PC-9 (cell line): ENCODE measurements at regions not wholly inside any gene's neighbourhood (a gene's known extent, or its start where the extent isn't known, plus 50 kb on each side); places are given as distances from the start of the nearest gene placed in this dataset.

Experiments
- BruUV-seq: library from RNA; stranded (reverse); fragments of 400-500 nt; replicated peaks from 2 replicates; lab custom pipeline; 2021; lab: Mats Ljungman, UMichigan
- CTCF ChIA-PET: fragments of 300-600 bp; sonication (Branson Sonifier 250); formaldehyde crosslinking; loops from one replicate; lab custom pipeline; 2022; ENCODE audit warnings: antibody characterized with exemption; lab: Charles Lee
- POLR2A ChIA-PET: fragments of 300-600 bp; sonication (Branson Sonifier 250); formaldehyde crosslinking; loops from one replicate; lab custom pipeline; 2022; ENCODE audit warnings: antibody characterized with exemption; ENCODE audit not compliant: unreplicated experiment; lab: Charles Lee
- DNase-seq, 2 experiments: peaks; one replicate each; pipeline versions ENCODE4 v3.0.0 to v3.0.0-alpha.2; 2015 to 2022; ENCODE audit warnings: mixed read lengths in 1 of 2
- H2AFZ ChIP-seq: fragments of 200-600 bp; sonication (generic); 2 replicates; pipeline ENCODE4 v1.8.1; 2017; ENCODE audit warnings: antibody characterized with exemption
- H3F3A ChIP-seq: fragments of 200-600 bp; sonication (generic); 2 replicates; pipeline ENCODE4 v1.8.1; 2017; ENCODE audit warnings: antibody characterized with exemption, mild to moderate bottlenecking, low read depth; ENCODE audit not compliant: insufficient read depth
- H3K27ac ChIP-seq: fragments of 200-600 bp; sonication (generic); 2 replicates; pipeline ENCODE4 v1.6.1; 2016; ENCODE audit warnings: mixed run types
- H3K27me3 ChIP-seq: fragments of 200-600 bp; sonication (generic); 2 replicates; pipeline ENCODE4 v1.6.1; 2016; ENCODE audit warnings: low read depth, mixed run types; ENCODE audit not compliant: insufficient read depth
- H3K36me3 ChIP-seq: fragments of 200-600 bp; sonication (generic); 2 replicates; pipeline ENCODE4 v1.6.1; 2016; ENCODE audit warnings: low read depth, mixed run types
- H3K4me1 ChIP-seq: fragments of 200-600 bp; sonication (generic); replicated peaks from 2 replicates; pipeline ENCODE4 v1.6.1; 2016; ENCODE audit warnings: mixed run types; ENCODE audit not compliant: insufficient read depth
- H3K4me2 ChIP-seq: fragments of 200-600 bp; sonication (generic); 2 replicates; pipeline ENCODE4 v1.6.1; 2017; ENCODE audit warnings: mixed run types
- H3K4me3 ChIP-seq: fragments of 200-600 bp; sonication (generic); 2 replicates; pipeline ENCODE4 v1.6.1; 2016; ENCODE audit warnings: mixed run types
- H3K79me2 ChIP-seq: fragments of 200-600 bp; sonication (generic); 2 replicates; pipeline ENCODE4 v1.6.1; 2017; ENCODE audit warnings: low read depth, mixed run types
- H3K9me2 ChIP-seq: fragments of 200-600 bp; sonication (generic); 2 replicates; pipeline ENCODE4 v1.8.1; 2017; ENCODE audit warnings: mild to moderate bottlenecking; ENCODE audit not compliant: insufficient read depth
- H3K9me3 ChIP-seq: fragments of 200-600 bp; sonication (generic); 2 replicates; pipeline ENCODE4 v1.8.1; 2016; ENCODE audit warnings: low read depth; ENCODE audit not compliant: insufficient read depth
- H4K20me1 ChIP-seq: fragments of 200-600 bp; sonication (generic); 2 replicates; pipeline ENCODE4 v1.8.1; 2017; ENCODE audit not compliant: insufficient read depth
- CTCF ChIP-seq: fragments of 200-600 bp; sonication (generic); conservative IDR thresholded peaks from 2 replicates; pipeline ENCODE4 v1.6.1; 2017; ENCODE audit warnings: mixed run types, antibody characterized with exemption, mild to moderate bottlenecking, moderate library complexity
- EZH2 ChIP-seq: fragments of 200-600 bp; sonication (generic); IDR thresholded peaks from 2 replicates; pipeline ENCODE4 v1.8.0; 2017; ENCODE audit warnings: antibody characterized with exemption, low read depth
- intact Hi-C: fragments of 100-400 bp; cut with micrococcal nuclease; formaldehyde crosslinking; loops from one replicate; pipeline ENCODE4 v1.10.0; 2022; ENCODE audit not compliant: unreplicated experiment

GRCh38 chr14:41490323-41490722 is 116.4 kb upstream of the LRFN5 start:
- intact Hi-C loops: no loop called here

GRCh38 chr14:41489315-41489972 is 117.2 kb upstream of the LRFN5 start:
- H3K36me3 ChIP-seq: no peaks in the 10 kb centered on the region
- TF ChIP-seq EZH2: no peak
- no peak for TF ChIP-seq CTCF
- no peaks in the 10 kb centered on the region for H3K9me3 ChIP-seq
- ChIA-PET POLR2A (no interaction called here), CTCF (no interaction called here)
- no peaks in the 10 kb centered on the region for H3K79me2 ChIP-seq
- H3K27ac ChIP-seq: no peak overlapping the region
- H3K4me1 ChIP-seq: no peaks in the 10 kb centered on the region
- DNase-seq: no peak
- no peak overlapping the region for H3K4me3 ChIP-seq
- H2AFZ ChIP-seq: no peak overlapping the region
- no peaks in the 10 kb centered on the region for H3K27me3 ChIP-seq
- no peak overlapping the region for H3K4me2 ChIP-seq
- no peaks in the 10 kb centered on the region for H3K9me2 ChIP-seq
- H3F3A ChIP-seq: no peaks in the 10 kb centered on the region
- no peaks in the 10 kb centered on the region for H4K20me1 ChIP-seq
- intact Hi-C loops: no loop called here
- BruUV-seq: no TSS peak

More at GRCh38 chr14:41490323-41490722, 116.4 kb upstream of the LRFN5 start:
- H3K4me2 ChIP-seq: no peak overlapping the region
- H3K4me3 ChIP-seq: no peak overlapping the region
- no peaks in the 10 kb centered on the region for H3K27me3 ChIP-seq
- DNase-seq: no peak
- H3K27ac ChIP-seq: no peak overlapping the region
- H3K36me3 ChIP-seq: no peaks in the 10 kb centered on the region
- H3K79me2 ChIP-seq: no peaks in the 10 kb centered on the region
- H3K9me3 ChIP-seq: no peaks in the 10 kb centered on the region
- CTCF ChIA-PET: no interaction called here
- H3K9me2 ChIP-seq: no peaks in the 10 kb centered on the region
- H3K4me1 ChIP-seq: no peaks in the 10 kb centered on the region
- H4K20me1 ChIP-seq: no peaks in the 10 kb centered on the region
- no TSS peak for BruUV-seq
- H2AFZ ChIP-seq: no peak overlapping the region
- TF ChIP-seq CTCF (no peak), EZH2 (no peak)
- no peaks in the 10 kb centered on the region for H3F3A ChIP-seq
- POLR2A ChIA-PET: no interaction called here

DNA sequence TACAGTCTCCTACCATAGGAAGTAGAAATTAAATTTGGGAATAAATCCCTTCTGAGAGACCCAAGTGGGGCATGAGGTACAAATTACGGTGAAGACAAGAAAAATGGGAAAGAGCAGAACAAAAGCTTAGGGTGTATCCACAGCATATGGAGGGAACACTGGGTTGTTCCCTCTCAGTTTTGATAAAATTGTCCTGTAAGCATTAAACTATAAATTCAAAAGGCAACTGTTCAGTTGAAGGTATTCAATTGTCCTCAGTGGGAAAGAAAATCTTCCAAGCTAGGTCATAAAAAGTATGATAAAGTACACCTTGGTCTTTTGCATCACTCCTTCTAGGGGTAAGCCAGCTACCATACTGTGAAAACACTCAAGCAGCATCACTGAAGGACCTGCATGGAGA is 118.3 kb upstream of the LRFN5 start:
- no peaks in the 10 kb centered on the region for H3F3A ChIP-seq
- H3K9me3 ChIP-seq: no peaks in the 10 kb centered on the region
- POLR2A ChIA-PET: no interaction called here
- no peaks in the 10 kb centered on the region for H3K4me1 ChIP-seq
- no peak overlapping the region for H3K27ac ChIP-seq
- no peak for DNase-seq
- H3K36me3 ChIP-seq: no peaks in the 10 kb centered on the region
- H3K4me3 ChIP-seq: no peak overlapping the region
- intact Hi-C loops: no loop called here
- H3K79me2 ChIP-seq: no peaks in the 10 kb centered on the region
- TF ChIP-seq CTCF: no peak
- TF ChIP-seq EZH2: no peak
- H4K20me1 ChIP-seq: no peaks in the 10 kb centered on the region
- CTCF ChIA-PET: no interaction called here
- no TSS peak for BruUV-seq
- H2AFZ ChIP-seq: no peak overlapping the region
- no peak overlapping the region for H3K4me2 ChIP-seq
- no peaks in the 10 kb centered on the region for H3K27me3 ChIP-seq
- H3K9me2 ChIP-seq: no peaks in the 10 kb centered on the region
